ENCODE measurements at regions not wholly inside any gene's neighbourhood (a gene's known extent, or its start where the extent isn't known, plus 50 kb on each side); places are given as distances from the start of the nearest gene placed in this dataset.
"Not testable (repeated sequence)": the region's sequence is repeated elsewhere in the genome, so short reads cannot be mapped to it uniquely, and the experiment has no call there.

GRCh38 chr5:18003784-18004183 lies 369.5 kb downstream of the TAF11L14 start:
- TF ChIP-seq SPI1 (IDR thresholded peaks at IDR 0.05; ENCODE audit: borderline replicate concordance, low read depth), result no peak
- no peak for TF ChIP-seq POLR2AphosphoS5 (IDR thresholded peaks at IDR 0.05; ENCODE audit: low read depth)
- Histone ChIP-seq H3K4me3 (replicated peaks; ENCODE audit: insufficient read depth, low read length) (no peak overlapping the region), H3K27me3 (ENCODE audit: insufficient read depth, poor library complexity, severe bottlenecking) (no peaks in the 10 kb centered on the region), H3K27ac (replicated peaks) (no peak overlapping the region)
- no peak for DNase-seq (ENCODE audit: low read depth in 1 of 2, low spot score in 1 of 2)

DNA sequence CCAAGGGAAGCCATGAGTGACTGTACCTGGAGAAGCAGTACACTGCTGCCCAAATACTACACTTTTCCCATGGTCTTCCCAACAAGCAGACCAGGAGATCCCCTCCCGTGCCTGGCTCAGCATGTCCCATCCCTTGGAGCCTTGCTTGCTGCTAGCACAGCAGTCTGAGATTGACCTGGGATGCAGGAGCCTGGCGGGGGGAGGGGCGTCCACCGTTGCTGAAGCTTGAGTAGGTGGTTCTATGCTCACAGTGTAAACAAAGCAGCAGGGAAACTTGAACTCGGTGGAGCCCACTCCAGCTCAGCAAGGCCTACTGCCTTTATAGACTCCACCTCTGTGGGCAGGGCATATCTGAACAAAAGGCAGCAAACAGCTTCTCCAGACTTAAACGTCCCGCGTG lies 372.0 kb downstream of the TAF11L14 start:
- H3K4me3 ChIP-seq (replicated peaks; ENCODE audit: insufficient read depth, low read length); H3K27me3 ChIP-seq (ENCODE audit: insufficient read depth, poor library complexity, severe bottlenecking); H3K27ac ChIP-seq (replicated peaks); DNase-seq (ENCODE audit: low read depth in 1 of 2, low spot score in 1 of 2): not testable (repeated sequence)

- Histone ChIP-seq H3K27ac (replicated peaks) (no peak overlapping the region), H3K27me3 (ENCODE audit: insufficient read depth, poor library complexity, severe bottlenecking) (no peaks in the 10 kb centered on the region), H3K4me3 (replicated peaks; ENCODE audit: insufficient read depth, low read length) (no peak overlapping the region)
- DNase-seq (ENCODE audit: low read depth in 1 of 2, low spot score in 1 of 2), result no peak
- TF ChIP-seq, protein P1, sequence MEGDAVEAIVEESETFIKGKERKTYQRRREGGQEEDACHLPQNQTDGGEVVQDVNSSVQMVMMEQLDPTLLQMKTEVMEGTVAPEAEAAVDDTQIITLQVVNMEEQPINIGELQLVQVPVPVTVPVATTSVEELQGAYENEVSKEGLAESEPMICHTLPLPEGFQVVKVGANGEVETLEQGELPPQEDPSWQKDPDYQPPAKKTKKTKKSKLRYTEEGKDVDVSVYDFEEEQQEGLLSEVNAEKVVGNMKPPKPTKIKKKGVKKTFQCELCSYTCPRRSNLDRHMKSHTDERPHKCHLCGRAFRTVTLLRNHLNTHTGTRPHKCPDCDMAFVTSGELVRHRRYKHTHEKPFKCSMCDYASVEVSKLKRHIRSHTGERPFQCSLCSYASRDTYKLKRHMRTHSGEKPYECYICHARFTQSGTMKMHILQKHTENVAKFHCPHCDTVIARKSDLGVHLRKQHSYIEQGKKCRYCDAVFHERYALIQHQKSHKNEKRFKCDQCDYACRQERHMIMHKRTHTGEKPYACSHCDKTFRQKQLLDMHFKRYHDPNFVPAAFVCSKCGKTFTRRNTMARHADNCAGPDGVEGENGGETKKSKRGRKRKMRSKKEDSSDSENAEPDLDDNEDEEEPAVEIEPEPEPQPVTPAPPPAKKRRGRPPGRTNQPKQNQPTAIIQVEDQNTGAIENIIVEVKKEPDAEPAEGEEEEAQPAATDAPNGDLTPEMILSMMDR (IDR thresholded peaks at IDR 0.05; ENCODE audit: insufficient read depth, low read length), result no peak
- TF ChIP-seq, protein P2, sequence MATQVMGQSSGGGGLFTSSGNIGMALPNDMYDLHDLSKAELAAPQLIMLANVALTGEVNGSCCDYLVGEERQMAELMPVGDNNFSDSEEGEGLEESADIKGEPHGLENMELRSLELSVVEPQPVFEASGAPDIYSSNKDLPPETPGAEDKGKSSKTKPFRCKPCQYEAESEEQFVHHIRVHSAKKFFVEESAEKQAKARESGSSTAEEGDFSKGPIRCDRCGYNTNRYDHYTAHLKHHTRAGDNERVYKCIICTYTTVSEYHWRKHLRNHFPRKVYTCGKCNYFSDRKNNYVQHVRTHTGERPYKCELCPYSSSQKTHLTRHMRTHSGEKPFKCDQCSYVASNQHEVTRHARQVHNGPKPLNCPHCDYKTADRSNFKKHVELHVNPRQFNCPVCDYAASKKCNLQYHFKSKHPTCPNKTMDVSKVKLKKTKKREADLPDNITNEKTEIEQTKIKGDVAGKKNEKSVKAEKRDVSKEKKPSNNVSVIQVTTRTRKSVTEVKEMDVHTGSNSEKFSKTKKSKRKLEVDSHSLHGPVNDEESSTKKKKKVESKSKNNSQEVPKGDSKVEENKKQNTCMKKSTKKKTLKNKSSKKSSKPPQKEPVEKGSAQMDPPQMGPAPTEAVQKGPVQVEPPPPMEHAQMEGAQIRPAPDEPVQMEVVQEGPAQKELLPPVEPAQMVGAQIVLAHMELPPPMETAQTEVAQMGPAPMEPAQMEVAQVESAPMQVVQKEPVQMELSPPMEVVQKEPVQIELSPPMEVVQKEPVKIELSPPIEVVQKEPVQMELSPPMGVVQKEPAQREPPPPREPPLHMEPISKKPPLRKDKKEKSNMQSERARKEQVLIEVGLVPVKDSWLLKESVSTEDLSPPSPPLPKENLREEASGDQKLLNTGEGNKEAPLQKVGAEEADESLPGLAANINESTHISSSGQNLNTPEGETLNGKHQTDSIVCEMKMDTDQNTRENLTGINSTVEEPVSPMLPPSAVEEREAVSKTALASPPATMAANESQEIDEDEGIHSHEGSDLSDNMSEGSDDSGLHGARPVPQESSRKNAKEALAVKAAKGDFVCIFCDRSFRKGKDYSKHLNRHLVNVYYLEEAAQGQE (IDR thresholded peaks at IDR 0.05; ENCODE audit: insufficient replicate concordance, low read depth), result no peak
- TF ChIP-seq GABPA (IDR thresholded peaks at IDR 0.05; ENCODE audit: low read depth) (no peak), POLR2AphosphoS5 (IDR thresholded peaks at IDR 0.05; ENCODE audit: low read depth) (no peak), SPI1 (IDR thresholded peaks at IDR 0.05; ENCODE audit: borderline replicate concordance, low read depth) (no peak)
Observed at GRCh38 chr5:18008940-18009339, 374.7 kb downstream of the TAF11L14 start.

DNA sequence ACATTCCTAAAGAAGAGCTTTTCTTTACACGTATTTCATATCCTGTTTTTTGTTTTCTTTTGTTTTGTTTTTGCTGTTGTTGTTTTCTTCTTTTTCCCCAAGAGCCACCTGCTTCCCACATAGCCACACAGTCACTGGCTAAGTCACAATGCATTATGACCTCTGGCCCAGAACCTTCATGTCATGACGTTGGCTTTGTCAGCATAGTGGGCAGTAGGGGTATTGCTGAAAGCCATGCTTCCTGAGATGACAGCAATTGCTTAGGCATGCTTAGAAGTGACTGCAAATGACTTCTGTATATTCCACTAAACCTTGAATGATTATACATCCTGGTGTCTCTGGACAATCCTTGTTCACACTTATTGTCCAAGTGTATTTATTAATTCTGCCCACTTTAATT lies 375.8 kb downstream of the TAF11L14 start:
- no peak overlapping the region for H3K27ac ChIP-seq (replicated peaks)
- H3K4me3 ChIP-seq (replicated peaks; ENCODE audit: insufficient read depth, low read length), result no peak overlapping the region
- H3K27me3 ChIP-seq (ENCODE audit: insufficient read depth, poor library complexity, severe bottlenecking), result no peaks in the 10 kb centered on the region
- TF ChIP-seq, protein P1 (IDR thresholded peaks at IDR 0.05; ENCODE audit: insufficient read depth, low read length), result no peak
- TF ChIP-seq POLR2AphosphoS5 (IDR thresholded peaks at IDR 0.05; ENCODE audit: low read depth), result no peak
- TF ChIP-seq, protein P2 (IDR thresholded peaks at IDR 0.05; ENCODE audit: insufficient replicate concordance, low read depth), result no peak
- TF ChIP-seq GABPA (IDR thresholded peaks at IDR 0.05; ENCODE audit: low read depth), result no peak
- TF ChIP-seq SPI1 (IDR thresholded peaks at IDR 0.05; ENCODE audit: borderline replicate concordance, low read depth), result no peak
- DNase-seq (ENCODE audit: low read depth in 1 of 2, low spot score in 1 of 2), result no peak

- no peaks in the 10 kb centered on the region for H3K27me3 ChIP-seq (ENCODE audit: insufficient read depth, poor library complexity, severe bottlenecking)
- no peak overlapping the region for H3K4me3 ChIP-seq (replicated peaks; ENCODE audit: insufficient read depth, low read length)
- DNase-seq (ENCODE audit: low read depth in 1 of 2, low spot score in 1 of 2), result no peak
- TF ChIP-seq GABPA (IDR thresholded peaks at IDR 0.05; ENCODE audit: low read depth) (no peak), SPI1 (IDR thresholded peaks at IDR 0.05; ENCODE audit: borderline replicate concordance, low read depth) (no peak), POLR2AphosphoS5 (IDR thresholded peaks at IDR 0.05; ENCODE audit: low read depth) (no peak)
- TF ChIP-seq, protein P2 (IDR thresholded peaks at IDR 0.05; ENCODE audit: insufficient replicate concordance, low read depth), result no peak
- TF ChIP-seq, protein P1 (IDR thresholded peaks at IDR 0.05; ENCODE audit: insufficient read depth, low read length), result no peak
- no peak overlapping the region for H3K27ac ChIP-seq (replicated peaks)
Observed at GRCh38 chr5:18018472-18018871, 384.2 kb downstream of the TAF11L14 start.

Measured in HL-60 (cell line).